HepG2 (cell line): ENCODE measurements at regions not wholly inside any gene's neighbourhood (a gene's known extent, or its start where the extent isn't known, plus 50 kb on each side); places are given as distances from the start of the nearest gene placed in this dataset.

ENCODE experiments used
- ATAC-seq: fragments of 200-7000 bp; cut with Tn5 transposase; 3 replicates; pipeline ENCODE4 v1.9.1; 2020; ENCODE audit warnings: mild to moderate bottlenecking, moderate library complexity
- BruUV-seq: library from RNA; stranded (reverse); fragments of 400-500 nt; replicated peaks from 2 replicates; lab custom pipeline; 2021; lab: Mats Ljungman, UMichigan
- CTCF ChIA-PET: fragments of 300-600 bp; formaldehyde crosslinking; extraction: SDS; loops from one replicate; lab custom pipeline; 2021; ENCODE audit warnings: low total read pairs, inconsistent platforms, low intra/inter-chr PET ratio; lab: Yijun Ruan, JAX
- POLR2A ChIA-PET: fragments of 350-600 bp; sonication (Branson Sonifier 250); formaldehyde crosslinking; loops from one replicate; lab custom pipeline; 2020; ENCODE audit warnings: antibody characterized with exemption, inconsistent platforms; lab: Yijun Ruan, JAX
- DNase-seq: peaks from one replicate; pipeline ENCODE4 v3.0.0-alpha.2; 2015; ENCODE audit warnings: low spot score
- FAIRE-seq: peaks from 3 replicates; lab custom pipeline; 2011; peaks lifted over from hg19 to GRCh38; lab: Jason Lieb, UNC
- H2AFZ ChIP-seq: one replicate; pipeline ENCODE4 v1.6.1; 2011; ENCODE audit warnings: low read length, inconsistent platforms
- H3K27ac ChIP-seq: fragments of 300-600 bp; 3 replicates; pipeline ENCODE4 v1.8.0; 2011; ENCODE audit warnings: mixed run types, mild to moderate bottlenecking, mixed read lengths, low read length, inconsistent platforms; ENCODE audit not compliant: insufficient read depth; ENCODE audit errors: extremely low read length
- H3K27me3 ChIP-seq, 2 experiments: fragments of 200-600 bp in 1 of 2; 2 replicates in 1 of 2; 3 replicates in 1 of 2; pipeline versions ENCODE4 v1.6.0 to v1.8.0; 2011; ENCODE audit warnings: low read length in 2 of 2, mild to moderate bottlenecking in 2 of 2, moderate library complexity in 2 of 2, inconsistent platforms in 1 of 2; ENCODE audit not compliant: insufficient read depth in 2 of 2, control insufficient read depth in 1 of 2
- H3K36me3 ChIP-seq, 2 experiments: fragments of 200-600 bp in 1 of 2; replicated peaks in 1 of 2; 2 replicates in 1 of 2; 3 replicates in 1 of 2; pipeline versions ENCODE4 v1.5.1 to v1.8.0; 2011; ENCODE audit warnings: low read length in 2 of 2, inconsistent platforms in 1 of 2; ENCODE audit not compliant: insufficient read depth in 2 of 2, control insufficient read depth in 1 of 2
- H3K4me1 ChIP-seq: 2 replicates; pipeline ENCODE4 v1.5.1; 2012; ENCODE audit warnings: low read length, inconsistent platforms; ENCODE audit not compliant: insufficient read depth
- H3K4me2 ChIP-seq: 2 replicates; pipeline ENCODE4 v1.6.0; 2011; ENCODE audit warnings: low read depth, low read length, inconsistent platforms
- H3K4me3 ChIP-seq, 3 experiments: fragments of 200-600 bp in 1 of 3; sonication (generic), shearing (Covaris generic) in 1 of 3; replicated peaks in 1 of 3; 2 replicates each; pipeline ENCODE4 v1.5.1; 2011 to 2016; ENCODE audit warnings: low read length in 3 of 3, inconsistent platforms in 2 of 3, low read depth in 2 of 3, mild to moderate bottlenecking in 2 of 3, control low read depth in 1 of 3, mixed read lengths in 1 of 3; ENCODE audit not compliant: insufficient read depth in 1 of 3
- H3K79me2 ChIP-seq: one replicate; pipeline ENCODE4 v1.6.1; 2011; ENCODE audit warnings: low read length, inconsistent platforms; ENCODE audit not compliant: insufficient read depth
- H3K9ac ChIP-seq: 2 replicates; pipeline ENCODE4 v1.6.0; 2011; ENCODE audit warnings: mild to moderate bottlenecking, low read depth, low read length, inconsistent platforms; ENCODE audit not compliant: insufficient read depth
- H3K9me3 ChIP-seq: 2 replicates; pipeline ENCODE4 v1.5.1; 2012; ENCODE audit warnings: mild to moderate bottlenecking, low read length
- H4K20me1 ChIP-seq: 2 replicates; pipeline ENCODE4 v1.6.0; 2011; ENCODE audit warnings: inconsistent platforms, mild to moderate bottlenecking, low read length, moderate library complexity; ENCODE audit not compliant: insufficient read depth
- NR3C1 ChIP-seq: sonication (generic); formaldehyde crosslinking; IDR thresholded peaks from 2 replicates; pipeline ENCODE4 v1.4.0; 2020; ENCODE audit warnings: missing genetic modification reagents
- SALL1 ChIP-seq: sonication (generic); formaldehyde crosslinking; IDR thresholded peaks from 2 replicates; pipeline ENCODE4 v1.8.0; 2022; ENCODE audit warnings: mild to moderate bottlenecking, missing genetic modification reagents
- SSRP1 ChIP-seq: IDR thresholded peaks from 2 replicates; pipeline ENCODE4 v1.6.1; 2016; ENCODE audit warnings: control low read depth
- STAG1 ChIP-seq: sonication (generic); formaldehyde crosslinking; IDR thresholded peaks from 2 replicates; pipeline ENCODE4 v1.4.0; 2020; ENCODE audit warnings: missing genetic modification reagents
- WGBS: methylation state at CpG from one replicate; pipeline ENCODE4 v1.1.6; 2017; ENCODE audit warnings: low lambda C conversion rate; 5-methylcytosine and 5-hydroxymethylcytosine counted together
- in situ Hi-C: cut with HindIII; loops from 2 replicates; pipeline ENCODE4 v1.10.0; 2017; ENCODE audit warnings: low pct_unique_long_range_greater_than_20kb; ENCODE audit not compliant: extremely low pct_ligation_motif_present
- intact Hi-C: fragments of 100-400 bp; cut with micrococcal nuclease; formaldehyde crosslinking; loops from one replicate; pipeline ENCODE4 v1.10.0; 2022; ENCODE audit not compliant: unreplicated experiment
- TF ChIP-seq, protein P1 (sequence below): IDR thresholded peaks from 2 replicates; pipeline ENCODE4 v1.6.1; 2012; ENCODE audit warnings: inconsistent platforms
- TF ChIP-seq, protein P2 (sequence below): sonication (generic); formaldehyde crosslinking; IDR thresholded peaks from 2 replicates; pipeline ENCODE4 v1.5.1; 2020; ENCODE audit warnings: mild to moderate bottlenecking, missing genetic modification reagents, moderate library complexity

DNA sequence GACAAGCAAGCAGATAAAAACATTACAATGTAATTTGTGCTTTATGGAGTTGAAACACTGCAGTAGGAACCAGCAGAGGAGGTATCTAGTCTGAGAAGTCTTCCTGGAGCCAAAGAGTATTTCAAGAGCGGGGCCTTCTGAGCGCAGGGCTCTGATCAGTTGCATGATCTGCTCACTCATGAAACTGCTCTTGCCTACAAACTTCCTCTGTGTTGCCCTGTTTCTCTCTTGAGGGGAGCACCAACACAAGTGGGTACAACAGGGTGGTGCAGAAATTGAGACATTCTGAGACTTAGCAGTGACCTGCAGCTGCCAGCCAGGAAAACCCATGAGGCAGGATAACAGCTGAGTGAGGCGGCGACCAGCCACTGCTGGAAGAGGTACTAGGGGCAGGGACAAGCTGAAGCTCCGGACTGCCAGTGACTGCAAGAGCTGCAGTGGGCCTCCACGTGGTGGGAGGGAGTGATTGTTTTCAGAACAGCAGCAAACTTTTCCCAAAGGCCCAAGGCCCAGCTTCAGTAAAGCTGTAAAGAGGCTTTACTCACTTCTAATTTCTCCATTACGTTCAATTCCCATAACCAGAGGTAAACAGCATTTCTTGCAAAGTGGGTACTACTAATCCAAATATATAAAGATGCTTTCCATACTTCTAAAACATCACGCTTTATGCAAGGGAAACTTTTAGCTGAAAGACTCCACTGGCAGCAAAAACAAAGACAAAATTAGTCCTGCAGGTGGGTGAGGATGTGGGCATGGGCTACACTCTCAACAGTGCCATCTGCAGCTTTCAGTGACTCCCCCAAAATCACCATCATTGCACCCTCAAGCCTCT is 69.0 kb upstream of the LPP start:
- no peaks in the 10 kb centered on the region for H4K20me1 ChIP-seq
- no peaks in the 10 kb centered on the region for H3K36me3 ChIP-seq
- H3K9me3 ChIP-seq: no peaks in the 10 kb centered on the region
- FAIRE-seq: no peak
- H3K4me2 ChIP-seq: no peak overlapping the region
- intact Hi-C loops: no loop called here
- no TSS peak for BruUV-seq
- H3K79me2 ChIP-seq: no peaks in the 10 kb centered on the region
- H2AFZ ChIP-seq: no peak overlapping the region
- DNase-seq: peak; percentile 9
- ChIA-PET CTCF (no interaction called here), POLR2A (no interaction called here)
- no peak overlapping the region for H3K9ac ChIP-seq
- TF ChIP-seq SALL1 (CRISPR knock-in tag) (0 out of 2 replicates have a peak, but pooled peaks have one; percentile 20), STAG1 (CRISPR knock-in tag) (peak; percentile 26; the same call in 1 of the 2 replicates), NR3C1 (CRISPR knock-in tag) (no peak), SSRP1 (CRISPR knock-in tag) (no peak)
- TF ChIP-seq, protein P1, sequence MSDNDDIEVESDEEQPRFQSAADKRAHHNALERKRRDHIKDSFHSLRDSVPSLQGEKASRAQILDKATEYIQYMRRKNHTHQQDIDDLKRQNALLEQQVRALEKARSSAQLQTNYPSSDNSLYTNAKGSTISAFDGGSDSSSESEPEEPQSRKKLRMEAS: 0 out of 2 replicates have a peak, but pooled peaks have one; percentile 29
- TF ChIP-seq, protein P2, sequence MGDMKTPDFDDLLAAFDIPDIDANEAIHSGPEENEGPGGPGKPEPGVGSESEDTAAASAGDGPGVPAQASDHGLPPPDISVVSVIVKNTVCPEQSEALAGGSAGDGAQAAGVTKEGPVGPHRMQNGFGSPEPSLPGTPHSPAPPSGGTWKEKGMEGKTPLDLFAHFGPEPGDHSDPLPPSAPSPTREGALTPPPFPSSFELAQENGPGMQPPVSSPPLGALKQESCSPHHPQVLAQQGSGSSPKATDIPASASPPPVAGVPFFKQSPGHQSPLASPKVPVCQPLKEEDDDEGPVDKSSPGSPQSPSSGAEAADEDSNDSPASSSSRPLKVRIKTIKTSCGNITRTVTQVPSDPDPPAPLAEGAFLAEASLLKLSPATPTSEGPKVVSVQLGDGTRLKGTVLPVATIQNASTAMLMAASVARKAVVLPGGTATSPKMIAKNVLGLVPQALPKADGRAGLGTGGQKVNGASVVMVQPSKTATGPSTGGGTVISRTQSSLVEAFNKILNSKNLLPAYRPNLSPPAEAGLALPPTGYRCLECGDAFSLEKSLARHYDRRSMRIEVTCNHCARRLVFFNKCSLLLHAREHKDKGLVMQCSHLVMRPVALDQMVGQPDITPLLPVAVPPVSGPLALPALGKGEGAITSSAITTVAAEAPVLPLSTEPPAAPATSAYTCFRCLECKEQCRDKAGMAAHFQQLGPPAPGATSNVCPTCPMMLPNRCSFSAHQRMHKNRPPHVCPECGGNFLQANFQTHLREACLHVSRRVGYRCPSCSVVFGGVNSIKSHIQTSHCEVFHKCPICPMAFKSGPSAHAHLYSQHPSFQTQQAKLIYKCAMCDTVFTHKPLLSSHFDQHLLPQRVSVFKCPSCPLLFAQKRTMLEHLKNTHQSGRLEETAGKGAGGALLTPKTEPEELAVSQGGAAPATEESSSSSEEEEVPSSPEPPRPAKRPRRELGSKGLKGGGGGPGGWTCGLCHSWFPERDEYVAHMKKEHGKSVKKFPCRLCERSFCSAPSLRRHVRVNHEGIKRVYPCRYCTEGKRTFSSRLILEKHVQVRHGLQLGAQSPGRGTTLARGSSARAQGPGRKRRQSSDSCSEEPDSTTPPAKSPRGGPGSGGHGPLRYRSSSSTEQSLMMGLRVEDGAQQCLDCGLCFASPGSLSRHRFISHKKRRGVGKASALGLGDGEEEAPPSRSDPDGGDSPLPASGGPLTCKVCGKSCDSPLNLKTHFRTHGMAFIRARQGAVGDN (CRISPR knock-in tag): peak; percentile 45
- WGBS: 89% methylated on average over 6 of the region's 8 CpGs
- H3K27ac ChIP-seq: no peak overlapping the region
- H3K27me3 ChIP-seq: no peaks in the 10 kb centered on the region
- peaks cover 64% of the 10 kb centered on the region for H3K4me1 ChIP-seq
- no peak overlapping the region for H3K4me3 ChIP-seq
- ATAC-seq: peak; percentile 63
- in situ Hi-C loops: no loop called here
